Gastroesophageal sphincter (tissue), 4 donors: ENCODE measurements at regions not wholly inside any gene's neighbourhood (a gene's known extent, or its start where the extent isn't known, plus 50 kb on each side); places are given as distances from the start of the nearest gene placed in this dataset.

Experiments used
- ATAC-seq: fragments of 150-250 bp; one replicate; pipeline ENCODE4 v1.9.1; 2016; ENCODE audit warnings: mild to moderate bottlenecking, moderate library complexity
- H3K27ac ChIP-seq, 4 donors: fragments of 200-600 bp; sonication (generic) in 3 of 4; 1 replicate in 3 of 4; 2 replicates in 1 of 4; pipeline ENCODE4 v1.5.1; 2016 to 2019
- H3K27me3 ChIP-seq: fragments of 200-600 bp; sonication (generic); one replicate; pipeline ENCODE4 v1.5.1; 2019
- H3K36me3 ChIP-seq, 2 donors: fragments of 200-600 bp; sonication (generic); one replicate each; pipeline ENCODE4 v1.5.1; 2019; ENCODE audit warnings: control low read depth in 1 of 2
- H3K4me1 ChIP-seq, 3 donors: fragments of 200-600 bp; sonication (generic); 1 replicate in 2 of 3; 2 replicates in 1 of 3; pipeline ENCODE4 v1.5.1; 2016 to 2019; ENCODE audit warnings: control low read depth in 2 of 3
- H3K4me3 ChIP-seq, 2 donors: fragments of 200-600 bp; sonication (generic); one replicate each; pipeline ENCODE4 v1.5.1; 2019; ENCODE audit warnings: mild to moderate bottlenecking in 1 of 2, moderate library complexity in 1 of 2
- H3K9me3 ChIP-seq, 3 donors: fragments of 200-600 bp; sonication (generic); one replicate each; pipeline ENCODE4 v1.5.1; 2017 to 2019; ENCODE audit warnings: control low read depth in 2 of 3
- EP300 ChIP-seq: sonication (generic); formaldehyde crosslinking; IDR thresholded peaks from one replicate; pipeline ENCODE4 v1.6.1; 2017; ENCODE audit warnings: antibody characterized with exemption, mild to moderate bottlenecking
- POLR2A ChIP-seq, 2 donors: fragments of 450-650 bp; IDR thresholded peaks; one replicate each; pipeline ENCODE4 v1.6.1; 2017; ENCODE audit warnings: antibody characterized with exemption in 2 of 2, mild to moderate bottlenecking in 2 of 2, moderate library complexity in 1 of 2
- POLR2AphosphoS5 ChIP-seq: sonication (generic); formaldehyde crosslinking; IDR thresholded peaks from one replicate; pipeline ENCODE4 v1.6.1; 2017; ENCODE audit warnings: antibody characterized with exemption
- WGBS, 2 donors: methylation state at CpG; one replicate each; pipeline ENCODE4 v1.1.5; 2018; ENCODE audit warnings: low coverage in 1 of 2; 5-methylcytosine and 5-hydroxymethylcytosine counted together
- TF ChIP-seq, protein P1 (sequence below), 4 experiments: fragments of 200-600 bp in 2 of 4; fragments of 450-650 bp in 2 of 4; sonication (generic) in 1 of 4; IDR thresholded peaks; one replicate each; pipeline ENCODE4 v1.5.1; 2017 to 2019; ENCODE audit warnings: antibody characterized with exemption in 4 of 4, mild to moderate bottlenecking in 2 of 4, moderate library complexity in 2 of 4

DNA sequence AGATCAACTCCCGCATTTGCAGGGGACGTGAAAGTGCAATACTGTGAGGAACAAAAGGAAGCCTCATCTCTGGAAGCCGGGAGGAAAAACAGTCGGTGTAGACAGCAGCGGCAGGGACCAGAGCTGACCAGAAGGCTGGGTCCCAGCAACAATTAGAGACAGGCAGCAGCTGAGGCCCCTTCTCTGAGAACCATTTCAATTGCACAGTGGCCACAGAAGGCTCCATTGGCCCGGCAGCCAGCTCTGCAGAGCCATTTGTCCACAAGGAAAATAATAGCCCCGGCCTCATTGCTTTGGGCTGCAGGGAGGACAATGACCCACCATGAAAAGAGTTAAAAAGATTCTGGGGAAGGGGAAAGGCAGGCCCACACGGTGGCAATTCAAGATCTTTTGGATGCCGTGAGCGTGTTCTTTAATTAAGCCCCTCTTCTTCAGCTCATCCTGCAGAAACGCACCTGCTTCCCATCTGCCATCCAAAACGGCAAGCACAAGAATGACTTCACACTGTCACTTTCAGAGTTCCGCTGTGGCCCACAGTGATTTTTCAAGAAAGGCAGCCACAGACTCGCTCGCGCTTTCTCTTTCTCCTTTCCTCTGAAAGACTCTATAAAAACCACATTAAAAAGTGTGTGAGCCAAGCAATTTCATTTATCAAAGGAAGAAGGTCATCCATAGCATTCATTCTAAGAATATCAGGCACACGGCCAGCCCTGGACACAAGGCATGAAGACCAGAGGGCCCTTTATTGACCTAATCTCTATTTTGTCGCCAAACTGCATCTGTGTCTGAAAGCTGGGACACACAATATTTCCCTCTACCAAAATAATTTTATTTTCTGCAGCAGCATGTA, 293.6 kb downstream of the SOX11 start:
- Histone ChIP-seq H3K4me3 (no peak overlapping the region), H3K27ac (no peak overlapping the region), H3K9me3 (no peaks in the 10 kb centered on the region), H3K36me3 (no peaks in the 10 kb centered on the region), H3K4me1 (peaks cover 0 to 8% (median 0%) of the 10 kb centered on the region in 3 donors), H3K27me3 (peaks cover 46% of the 10 kb centered on the region)
- WGBS, 2 donors: 78 to 79% methylated on average over 11 to 14 of the region's 18 CpGs
- ATAC-seq: no peak
- TF ChIP-seq POLR2A (IDR thresholded peaks at IDR 0.05) (no peak), POLR2AphosphoS5 (no peak), EP300 (no peak)
- TF ChIP-seq, protein P1, sequence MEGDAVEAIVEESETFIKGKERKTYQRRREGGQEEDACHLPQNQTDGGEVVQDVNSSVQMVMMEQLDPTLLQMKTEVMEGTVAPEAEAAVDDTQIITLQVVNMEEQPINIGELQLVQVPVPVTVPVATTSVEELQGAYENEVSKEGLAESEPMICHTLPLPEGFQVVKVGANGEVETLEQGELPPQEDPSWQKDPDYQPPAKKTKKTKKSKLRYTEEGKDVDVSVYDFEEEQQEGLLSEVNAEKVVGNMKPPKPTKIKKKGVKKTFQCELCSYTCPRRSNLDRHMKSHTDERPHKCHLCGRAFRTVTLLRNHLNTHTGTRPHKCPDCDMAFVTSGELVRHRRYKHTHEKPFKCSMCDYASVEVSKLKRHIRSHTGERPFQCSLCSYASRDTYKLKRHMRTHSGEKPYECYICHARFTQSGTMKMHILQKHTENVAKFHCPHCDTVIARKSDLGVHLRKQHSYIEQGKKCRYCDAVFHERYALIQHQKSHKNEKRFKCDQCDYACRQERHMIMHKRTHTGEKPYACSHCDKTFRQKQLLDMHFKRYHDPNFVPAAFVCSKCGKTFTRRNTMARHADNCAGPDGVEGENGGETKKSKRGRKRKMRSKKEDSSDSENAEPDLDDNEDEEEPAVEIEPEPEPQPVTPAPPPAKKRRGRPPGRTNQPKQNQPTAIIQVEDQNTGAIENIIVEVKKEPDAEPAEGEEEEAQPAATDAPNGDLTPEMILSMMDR (IDR thresholded peaks at IDR 0.05): no peak

DNA sequence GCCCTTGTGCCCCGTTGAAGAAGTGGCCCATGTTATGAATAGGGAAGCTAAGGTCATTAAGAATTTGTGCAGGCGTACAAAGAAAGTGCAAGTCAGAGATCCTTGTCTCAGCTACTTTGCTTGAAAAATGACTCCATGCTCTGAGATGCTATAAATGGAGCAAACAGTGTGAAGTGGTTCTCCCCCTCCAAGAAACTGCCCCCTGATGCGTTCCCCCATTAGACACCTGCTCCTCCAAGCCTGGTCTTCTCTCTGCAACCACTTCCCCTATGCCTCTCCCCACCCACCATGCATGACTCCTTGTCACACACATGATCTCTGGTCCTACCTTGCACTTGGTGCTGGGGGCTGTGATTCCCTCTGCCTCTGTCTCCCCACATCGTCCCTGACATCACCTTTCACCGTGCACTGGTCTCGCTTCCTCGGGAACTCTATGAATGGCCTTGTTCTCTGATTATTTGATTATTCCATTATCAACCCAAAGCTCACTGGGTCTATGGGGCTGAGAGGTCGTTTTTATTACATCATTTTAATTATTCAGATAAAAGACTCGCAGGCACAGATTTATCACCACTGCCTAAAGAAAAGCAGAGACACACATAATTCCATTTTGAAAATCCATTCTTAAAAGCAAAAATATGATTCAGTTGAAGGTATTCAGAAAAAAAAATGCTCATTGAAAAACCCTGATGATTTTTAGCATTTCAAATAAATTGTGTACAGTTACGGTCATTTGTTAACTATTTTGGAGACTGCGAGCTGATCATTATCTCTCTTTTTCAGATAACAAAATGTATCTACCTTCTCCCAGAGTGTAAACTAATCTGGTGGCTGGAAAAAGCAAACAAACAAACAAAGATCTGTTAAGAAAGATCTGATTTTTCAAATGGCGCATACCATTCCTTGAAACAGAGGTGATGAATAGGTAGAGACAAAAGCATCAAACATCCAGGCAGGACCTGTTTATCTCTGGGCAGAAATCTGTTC, 294.9 kb downstream of the SOX11 start:
- ATAC-seq: no peak
- 70 to 89% methylated on average over 6 to 12 of the region's 12 CpGs for whole genome bisulfite sequencing, 2 donors
- H3K4me3 ChIP-seq: no peak overlapping the region
- no peaks in the 10 kb centered on the region for H3K36me3 ChIP-seq
- no peak for TF ChIP-seq POLR2A (IDR thresholded peaks at IDR 0.05)
- no peak for TF ChIP-seq EP300
- H3K27me3 ChIP-seq: peaks cover 34% of the 10 kb centered on the region
- H3K27ac ChIP-seq: no peak overlapping the region
- H3K4me1 ChIP-seq: no peaks in the 10 kb centered on the region
- no peaks in the 10 kb centered on the region for H3K9me3 ChIP-seq

DNA sequence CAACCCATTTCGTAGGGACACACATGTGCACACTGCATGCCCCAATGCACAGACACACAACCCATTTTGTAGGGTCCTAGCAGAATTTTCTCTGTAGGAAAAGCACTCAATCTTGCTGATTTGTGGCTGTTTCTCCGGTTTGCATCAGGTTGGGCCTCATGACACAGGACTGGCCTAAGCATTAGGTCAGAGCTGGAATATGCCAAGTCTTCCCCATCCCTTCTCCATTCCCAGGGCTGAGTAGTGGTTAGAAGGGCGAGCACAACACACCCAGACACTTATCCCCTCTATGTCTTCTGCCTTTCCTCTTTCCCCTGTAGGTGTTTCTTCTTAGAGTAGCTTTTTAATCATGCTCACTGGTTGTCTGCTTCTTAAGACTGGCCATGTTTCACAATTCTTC, 295.9 kb downstream of the SOX11 start:
- WGBS, 2 donors: 89 to 100% methylated on average over 2 to 3 of the region's 3 CpGs
- ATAC-seq: no peak
- no peak overlapping the region for H3K27ac ChIP-seq

DNA sequence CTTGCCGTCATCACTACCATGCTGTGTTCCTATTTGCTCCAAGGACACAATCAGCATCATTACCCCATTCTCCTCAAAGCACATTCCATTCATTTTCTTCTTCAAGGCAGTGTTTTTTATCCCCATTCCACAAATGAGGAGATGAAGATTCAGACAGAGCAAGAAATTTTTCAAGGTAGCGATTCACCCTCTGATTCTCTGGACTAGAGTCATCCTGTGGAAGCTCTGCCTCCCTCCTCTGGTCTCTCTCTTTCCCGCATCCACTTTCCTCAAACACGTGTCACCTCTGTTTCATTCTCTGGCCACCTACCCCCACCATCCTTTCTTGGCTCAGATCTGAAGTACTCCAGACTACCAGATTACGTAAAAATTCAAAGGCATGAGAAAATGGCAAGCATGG, 297.9 kb downstream of the SOX11 start:
- Histone ChIP-seq H3K27me3 (peaks cover 22% of the 10 kb centered on the region), H3K4me3 (no peak overlapping the region), H3K9me3 (no peaks in the 10 kb centered on the region), H3K27ac (no peak overlapping the region), H3K36me3 (no peaks in the 10 kb centered on the region), H3K4me1 (no peaks in the 10 kb centered on the region)
- 80 to 83% methylated on average over 4 to 5 of the region's 5 CpGs for WGBS, 2 donors
- ATAC-seq: no peak
- TF ChIP-seq, protein P1 (IDR thresholded peaks at IDR 0.05): no peak
- TF ChIP-seq EP300 (no peak), POLR2AphosphoS5 (no peak), POLR2A (IDR thresholded peaks at IDR 0.05) (no peak)

More for the DNA sequence above, 295.9 kb downstream of the SOX11 start:
- TF ChIP-seq EP300 (no peak), POLR2AphosphoS5 (no peak), POLR2A (IDR thresholded peaks at IDR 0.05) (no peak)
- TF ChIP-seq, protein P1 (IDR thresholded peaks at IDR 0.05): no peak
- Histone ChIP-seq H3K4me1 (no peaks in the 10 kb centered on the region), H3K9me3 (no peaks in the 10 kb centered on the region), H3K4me3 (no peak overlapping the region), H3K36me3 (no peaks in the 10 kb centered on the region), H3K27me3 (peaks cover 30% of the 10 kb centered on the region)

DNA sequence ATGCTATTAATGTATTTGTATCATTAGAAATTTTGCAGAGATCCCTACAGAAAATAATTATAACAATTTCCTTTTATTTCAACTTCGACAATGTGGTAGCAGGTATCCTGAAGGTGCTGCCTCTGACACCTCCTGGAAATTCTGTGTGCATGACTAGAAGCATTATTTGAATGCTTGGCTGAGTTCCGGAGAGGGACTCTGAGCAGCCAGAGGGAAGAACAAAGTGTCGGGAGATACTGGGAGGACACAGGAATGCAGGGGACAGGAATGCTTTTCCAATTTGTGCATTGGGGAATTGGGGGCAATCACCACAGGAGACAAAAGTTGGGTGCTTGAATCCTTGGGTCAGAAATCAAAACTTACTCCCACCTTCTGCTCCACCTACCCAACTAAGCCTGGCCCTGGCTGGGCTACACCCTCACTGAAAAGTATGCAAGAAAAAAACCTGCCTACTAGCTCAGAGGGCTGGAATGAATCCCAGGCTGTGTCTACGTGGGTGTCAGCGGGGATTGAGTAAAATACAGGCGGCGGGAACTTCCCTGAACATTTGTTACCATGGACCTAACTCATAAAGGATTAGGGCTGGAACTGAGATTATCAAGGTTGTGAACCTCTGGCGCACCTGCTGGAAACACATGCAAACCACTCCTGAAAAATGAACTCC, 299.3 kb downstream of the SOX11 start:
- no peak overlapping the region for H3K27ac ChIP-seq
- ATAC-seq: no peak
- no peak overlapping the region for H3K4me3 ChIP-seq
- no peaks in the 10 kb centered on the region for H3K36me3 ChIP-seq
- H3K27me3 ChIP-seq: peaks cover 16% of the 10 kb centered on the region
- H3K9me3 ChIP-seq: no peaks in the 10 kb centered on the region
- 30 to 39% methylated on average over 7 of the region's 8 CpGs for WGBS, 2 donors
- H3K4me1 ChIP-seq: no peaks in the 10 kb centered on the region
- TF ChIP-seq POLR2AphosphoS5 (no peak), EP300 (no peak), POLR2A (IDR thresholded peaks at IDR 0.05) (no peak)
- TF ChIP-seq, protein P1 (IDR thresholded peaks at IDR 0.05): no peak
